ENCODE measurements at regions not wholly inside any gene's neighbourhood (a gene's known extent, or its start where the extent isn't known, plus 50 kb on each side); places are given as distances from the start of the nearest gene placed in this dataset.

DNA sequence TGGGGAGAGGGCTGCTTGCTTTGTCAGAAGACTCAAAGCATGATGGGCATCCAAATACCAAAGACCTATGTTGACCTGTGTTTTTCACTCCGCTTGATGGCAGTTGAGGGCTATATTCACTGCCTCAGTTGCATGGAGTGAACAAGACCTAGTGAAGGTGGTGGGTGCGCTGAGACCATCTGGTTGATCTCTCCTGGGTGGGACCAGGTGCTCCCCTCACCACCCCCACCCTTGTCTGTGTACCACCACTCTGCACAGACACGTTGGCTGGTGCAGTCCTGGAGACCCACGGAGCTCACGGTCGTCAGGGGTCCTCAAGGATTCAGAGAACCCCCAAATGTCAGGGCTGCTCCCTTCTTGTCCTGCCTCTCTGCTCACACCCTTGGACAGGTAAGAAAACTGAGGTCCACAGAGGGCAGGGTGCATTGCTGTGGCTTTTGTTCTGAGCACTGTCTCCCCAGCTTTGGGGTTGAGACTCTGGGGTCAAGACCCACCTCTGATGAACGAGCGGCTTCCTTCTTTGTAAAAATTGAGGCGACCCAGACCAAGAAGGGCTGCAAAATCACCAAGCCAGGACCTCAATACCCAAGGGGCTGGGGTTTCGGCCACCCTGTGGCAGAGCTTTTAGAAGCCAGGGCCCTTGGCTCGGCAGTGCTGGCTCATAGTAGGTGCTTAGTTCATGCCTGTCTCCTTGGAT lies 166.3 kb upstream of the RTL1 start:
- DNase-seq: no peak

DNA sequence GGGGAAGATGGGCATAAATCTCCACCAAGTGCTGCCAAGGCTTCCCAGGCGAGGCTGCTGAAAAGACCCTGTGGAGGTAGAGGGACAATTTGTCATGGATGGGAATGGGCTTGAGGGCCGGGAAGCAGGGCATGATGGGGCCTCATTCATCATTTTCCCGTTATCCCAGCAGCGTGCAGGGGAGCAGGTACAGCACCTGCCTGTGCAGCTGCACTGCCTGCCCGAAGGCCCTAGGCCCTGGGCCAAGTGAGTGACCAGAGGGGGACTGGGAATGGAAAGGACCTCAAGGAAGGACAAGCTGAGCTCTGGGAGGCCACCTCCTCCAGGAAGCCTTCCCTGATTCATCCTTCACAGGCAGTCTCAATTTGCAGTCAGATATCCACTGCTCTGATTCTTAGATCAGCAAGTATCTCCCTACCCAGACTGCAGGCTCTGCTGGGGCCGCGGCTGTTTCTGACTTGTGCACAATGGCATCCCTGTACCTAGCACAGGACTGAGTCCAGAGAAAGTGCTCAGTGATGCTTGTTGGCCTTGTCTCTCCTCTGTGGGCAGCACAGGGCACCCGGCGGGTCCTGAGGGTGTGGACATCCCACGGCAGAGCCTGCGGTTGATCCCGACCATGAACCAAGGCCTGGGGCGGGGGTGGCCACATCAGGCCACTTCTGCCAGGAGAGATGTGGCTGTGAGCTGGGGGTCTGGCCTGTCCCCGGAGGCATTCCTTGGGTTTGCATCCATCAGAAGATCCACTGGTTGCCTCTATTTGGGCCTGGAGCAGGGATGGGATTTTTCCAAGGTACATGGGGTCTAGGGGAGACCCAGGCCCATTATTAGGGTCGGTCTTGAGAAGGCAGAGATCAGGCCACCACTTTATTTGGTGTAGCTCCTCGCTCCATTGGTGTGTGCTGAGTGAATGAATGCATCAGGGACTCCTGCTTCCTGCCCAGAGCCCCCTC lies 167.3 kb upstream of the RTL1 start:
- DNase-seq: no peak

DNA sequence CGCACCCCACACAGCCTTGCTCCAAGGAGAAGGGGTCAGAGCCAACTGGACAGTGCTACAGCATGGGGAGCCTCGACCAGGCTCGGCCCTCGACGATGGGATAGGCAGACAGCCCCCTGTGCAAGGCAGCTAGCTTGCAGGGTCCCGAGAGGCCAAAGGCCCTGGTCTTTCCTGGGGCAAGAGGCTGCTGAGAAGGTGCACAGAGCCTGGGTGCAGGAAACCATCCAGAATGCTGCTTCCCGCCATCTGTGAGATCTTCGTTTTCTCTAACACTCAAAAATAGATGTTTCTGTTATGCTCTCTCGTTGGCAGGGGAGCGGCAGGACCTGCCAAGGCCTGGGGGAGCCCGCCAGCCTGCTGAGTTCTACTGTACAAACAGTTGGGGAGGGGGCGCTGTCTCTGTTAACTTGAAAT lies 168.0 kb upstream of the RTL1 start:
- DNase-seq: no peak

DNA sequence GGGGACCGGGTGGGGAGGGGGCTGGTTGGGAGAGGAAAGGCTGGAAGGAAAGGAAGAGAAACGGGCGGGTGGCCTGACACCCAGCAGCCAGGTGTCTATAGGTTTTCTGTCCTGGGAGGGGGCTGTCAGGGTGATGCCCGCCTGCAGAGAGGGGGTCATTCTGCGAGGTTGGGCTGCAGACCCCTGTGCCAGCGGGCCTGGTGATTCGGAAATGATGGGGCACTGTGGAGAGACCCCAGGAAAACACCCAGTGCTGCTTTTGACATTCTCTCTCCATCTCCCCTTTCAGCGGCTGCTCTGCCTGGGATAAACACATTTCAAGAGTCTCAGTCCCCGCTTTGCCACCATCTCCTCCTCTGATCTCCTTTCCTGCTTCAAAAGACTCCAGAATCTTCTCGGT lies 168.5 kb upstream of the RTL1 start:
- no peak for DNase-seq

DNA sequence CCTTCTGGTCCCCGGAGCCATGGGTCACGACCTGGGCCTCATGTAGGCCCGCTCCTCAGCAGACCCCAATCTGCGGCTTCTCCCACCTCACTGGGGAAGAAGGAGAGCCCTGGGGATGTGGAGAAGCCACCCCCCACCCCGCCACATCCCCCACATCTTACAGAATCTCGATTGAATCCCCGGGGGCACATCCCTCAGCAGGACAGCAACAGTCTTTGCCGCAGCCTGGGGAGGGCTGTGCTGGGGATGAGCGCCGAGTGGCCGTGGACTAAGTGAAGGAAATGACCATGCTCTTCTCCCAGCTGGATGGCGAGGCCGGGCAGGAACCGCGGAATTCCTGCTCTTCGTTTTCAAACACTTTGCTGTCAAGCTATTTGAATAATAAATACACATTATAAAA lies 169.0 kb upstream of the RTL1 start:
- no peak for DNase-seq

DNA sequence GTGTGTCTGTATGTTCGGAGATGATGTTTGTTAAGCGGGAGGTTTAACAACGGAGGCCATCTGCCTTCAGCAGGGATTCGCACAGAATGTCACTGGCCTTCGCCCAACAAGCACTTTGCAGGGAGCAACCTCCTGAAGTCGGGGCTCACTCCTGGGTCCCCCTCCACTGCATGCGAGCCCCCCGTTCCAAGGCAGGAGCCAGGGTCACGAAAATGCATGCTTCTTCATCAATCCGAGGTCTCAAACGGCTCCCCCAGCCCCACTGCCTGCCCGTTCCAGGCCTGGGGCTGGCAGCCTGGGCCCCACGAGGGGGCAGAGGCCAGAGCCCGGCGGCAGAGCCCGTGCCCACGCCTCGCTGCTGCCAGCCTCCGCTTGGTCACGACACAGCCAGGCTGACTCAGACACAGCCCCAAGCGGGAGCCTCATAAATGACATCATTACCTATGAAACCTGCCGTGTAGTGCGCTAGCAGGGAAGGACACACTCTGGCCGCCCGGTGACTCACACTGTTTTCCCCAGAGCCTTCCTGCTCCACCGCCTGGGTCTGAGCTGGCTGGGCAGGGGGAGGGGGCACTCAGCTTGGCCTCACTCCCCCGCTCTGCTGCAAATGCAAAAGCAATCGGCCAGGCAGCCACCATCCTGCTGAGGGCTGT lies 169.5 kb upstream of the RTL1 start:
- peak; percentile 73 for DNase-seq

DNA sequence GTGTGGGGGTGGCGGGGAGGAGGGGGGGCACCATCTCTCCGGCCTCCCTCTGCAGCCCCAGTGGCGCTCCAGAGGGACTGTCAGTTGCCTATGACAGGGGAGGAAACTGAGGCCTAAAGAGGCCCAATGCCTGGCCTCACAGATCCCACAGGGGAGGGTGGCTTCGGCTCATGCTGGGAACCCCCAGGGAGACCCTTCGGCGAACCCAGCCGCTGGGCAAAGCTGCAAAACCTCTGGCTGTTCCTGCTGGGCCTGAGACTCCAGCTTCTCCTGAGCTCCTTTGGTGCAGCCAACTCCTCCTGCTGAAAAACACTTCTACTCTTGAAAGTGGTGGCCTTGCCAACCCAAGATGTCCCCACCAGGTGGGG lies 170.1 kb upstream of the RTL1 start:
- DNase-seq: no peak

DNA sequence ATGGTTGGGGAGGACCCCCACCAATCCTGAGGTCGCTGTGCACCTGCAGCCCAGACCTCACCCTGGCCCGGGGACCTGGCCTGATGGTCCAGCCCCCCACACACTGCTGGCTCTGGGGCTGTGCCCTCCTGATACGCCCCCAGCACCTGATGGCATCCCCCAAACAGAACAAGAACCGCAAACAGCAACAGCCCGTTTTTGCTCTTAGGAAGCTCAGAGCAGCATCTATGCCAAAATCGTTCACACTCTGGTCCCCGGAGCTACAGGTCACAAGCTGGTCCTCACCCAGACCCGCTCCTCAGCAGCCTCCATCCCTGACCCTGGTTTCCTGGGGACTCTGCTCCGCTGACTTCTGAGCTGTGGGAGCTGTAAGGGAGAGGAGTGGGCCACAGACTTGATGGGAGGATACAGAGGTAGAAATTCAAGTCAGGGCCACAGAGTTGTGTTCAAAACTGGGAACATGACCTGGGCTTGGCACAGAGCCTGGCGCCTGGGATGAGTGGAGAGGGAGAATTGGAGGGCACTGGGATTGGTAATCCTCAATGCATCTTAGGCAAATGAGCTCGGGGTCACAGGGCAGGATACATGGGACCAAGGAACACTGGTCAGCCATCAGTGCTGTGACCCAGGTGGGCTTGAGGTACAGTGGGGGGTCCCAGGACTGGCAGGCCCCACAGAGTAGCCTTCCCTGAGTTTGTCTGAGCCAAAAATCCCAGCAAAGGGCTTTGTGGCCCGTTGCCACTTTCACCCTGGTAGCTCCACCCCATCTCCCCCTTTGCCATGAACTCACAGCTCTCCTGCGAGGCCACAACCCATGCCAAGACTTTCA lies 170.9 kb upstream of the RTL1 start:
- DNase-seq: no peak

DNA sequence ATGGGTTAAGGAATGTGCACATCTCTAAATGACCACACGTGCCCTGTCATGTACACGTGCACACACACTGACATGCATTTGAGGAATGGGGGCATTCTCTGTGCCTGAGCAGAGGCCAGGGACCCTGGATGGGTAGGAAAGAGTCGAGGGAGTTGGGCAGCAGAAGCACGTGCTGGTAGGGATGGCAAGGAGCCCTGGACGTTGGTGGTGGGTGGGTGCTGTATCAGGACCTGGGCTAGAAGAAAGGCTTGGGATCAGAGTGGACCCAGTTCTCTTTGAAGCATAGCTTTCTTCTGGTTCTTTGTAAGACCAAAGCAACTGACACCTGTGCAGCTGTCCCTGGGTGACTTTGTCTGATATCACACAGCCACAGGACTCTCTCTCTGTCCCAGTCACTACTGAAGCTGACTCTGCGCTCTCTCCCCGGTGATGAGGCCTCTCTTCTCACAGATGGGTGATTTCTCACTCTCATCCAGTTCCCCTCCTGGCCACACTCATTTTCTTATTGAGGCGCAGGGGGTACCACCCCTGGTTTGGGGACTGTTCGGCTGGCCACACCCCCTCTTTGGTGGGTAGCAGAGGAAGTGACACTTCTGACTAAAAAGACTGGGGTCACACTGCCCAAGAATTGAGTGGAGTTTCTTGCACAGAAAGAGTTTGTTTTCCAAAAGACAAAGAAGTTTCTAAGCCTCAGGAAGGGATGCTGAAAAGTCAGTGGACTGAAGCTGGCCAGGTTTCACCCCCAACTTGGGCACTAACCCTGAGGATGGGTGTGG lies 171.7 kb upstream of the RTL1 start:
- DNase-seq: no peak

DNA sequence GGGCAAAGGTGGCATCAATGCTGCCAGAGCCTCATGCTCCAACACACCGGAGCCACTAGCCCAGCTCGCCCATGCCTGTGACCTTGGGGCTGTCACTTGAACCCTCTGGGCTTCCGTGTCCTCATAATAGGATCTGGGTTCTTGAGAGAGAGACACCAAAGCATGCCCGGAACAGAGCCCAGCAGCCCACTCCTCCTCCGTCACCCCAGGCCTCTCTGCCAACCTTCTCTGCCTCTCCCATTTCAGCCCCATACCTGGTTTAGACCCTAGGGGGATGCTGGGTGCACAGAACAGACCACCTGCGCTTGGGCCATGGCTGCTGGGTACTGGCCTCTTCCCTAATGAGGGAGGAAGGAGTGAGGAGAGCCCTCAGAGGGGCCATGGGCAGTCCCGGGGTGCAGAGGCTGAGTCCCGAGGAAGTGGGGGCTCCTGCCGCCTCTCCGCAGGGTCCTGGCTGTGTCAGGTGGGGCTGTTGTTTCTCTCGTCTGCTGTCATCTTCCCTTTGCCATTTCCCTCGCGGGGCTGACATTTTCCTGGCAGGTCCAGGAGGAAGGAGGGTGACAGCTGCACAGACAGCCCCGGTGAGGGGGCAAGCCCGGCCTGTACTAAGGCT lies 172.4 kb upstream of the RTL1 start:
- no peak for DNase-seq

DNA sequence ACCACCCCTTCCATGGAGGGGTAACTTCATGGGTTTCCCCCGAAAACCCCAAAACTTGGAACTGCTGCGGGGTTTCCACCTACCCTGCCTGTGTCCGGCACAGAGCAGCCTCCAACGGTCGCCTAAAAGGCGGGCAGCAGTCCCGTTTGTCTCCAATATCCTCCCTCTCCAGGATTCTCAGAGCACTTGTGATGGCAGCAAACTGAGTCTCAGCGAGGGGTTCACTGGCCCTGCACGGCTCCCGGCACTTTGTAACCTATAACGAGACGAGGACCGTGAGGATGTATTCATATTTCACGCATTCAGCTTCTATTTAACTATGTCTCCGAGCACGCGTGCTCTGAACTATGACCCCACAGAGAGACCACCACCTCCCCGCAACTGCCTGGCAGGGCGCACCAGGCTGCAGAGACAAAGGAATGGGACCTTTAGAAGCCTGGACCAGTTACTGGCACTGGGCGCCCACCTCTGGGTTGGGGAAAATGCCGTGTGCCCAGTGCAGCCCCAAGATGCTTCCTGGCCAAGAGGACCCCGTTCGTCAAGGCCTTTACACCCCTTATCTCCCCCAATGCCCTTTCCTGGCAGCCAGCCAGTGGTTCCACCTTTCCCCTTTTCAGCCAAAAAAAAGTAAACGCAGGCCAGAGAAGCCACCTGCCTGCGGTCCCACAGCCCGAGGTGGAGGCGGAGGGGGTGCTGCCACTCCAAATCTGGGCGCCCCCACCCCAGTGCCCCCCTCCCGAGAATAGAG lies 173.1 kb upstream of the RTL1 start:
- DNase-seq: no peak

DNA sequence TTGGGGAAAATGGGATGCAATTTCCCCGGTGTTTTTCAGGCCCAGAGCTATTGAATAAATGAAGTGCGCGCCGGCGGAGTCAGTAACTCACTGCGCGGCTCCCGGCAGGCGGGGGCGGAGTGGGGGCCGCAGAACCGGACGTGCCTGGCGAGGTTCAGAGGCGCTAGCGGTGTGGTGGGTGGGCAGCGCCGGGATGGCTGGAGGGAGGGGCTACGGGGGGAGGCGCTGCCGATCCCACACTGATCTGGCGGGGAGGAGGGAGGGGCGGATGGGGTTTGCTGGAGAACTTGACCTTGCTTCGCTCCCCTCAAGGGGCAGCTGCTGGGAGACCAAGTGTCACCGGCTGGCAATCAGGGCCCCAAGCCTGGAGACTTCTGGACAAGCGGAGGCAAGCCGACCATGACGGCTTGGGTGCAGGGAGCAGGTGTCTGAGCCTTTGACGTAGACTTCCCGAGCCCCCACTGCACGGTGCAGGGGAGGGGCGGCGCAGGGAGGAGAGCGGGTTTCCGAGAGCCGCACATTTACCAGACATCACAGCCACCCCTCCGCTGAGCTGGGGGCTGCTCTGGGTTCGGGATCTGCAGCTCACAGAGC lies 174.1 kb upstream of the RTL1 start:
- no peak for DNase-seq

DNA sequence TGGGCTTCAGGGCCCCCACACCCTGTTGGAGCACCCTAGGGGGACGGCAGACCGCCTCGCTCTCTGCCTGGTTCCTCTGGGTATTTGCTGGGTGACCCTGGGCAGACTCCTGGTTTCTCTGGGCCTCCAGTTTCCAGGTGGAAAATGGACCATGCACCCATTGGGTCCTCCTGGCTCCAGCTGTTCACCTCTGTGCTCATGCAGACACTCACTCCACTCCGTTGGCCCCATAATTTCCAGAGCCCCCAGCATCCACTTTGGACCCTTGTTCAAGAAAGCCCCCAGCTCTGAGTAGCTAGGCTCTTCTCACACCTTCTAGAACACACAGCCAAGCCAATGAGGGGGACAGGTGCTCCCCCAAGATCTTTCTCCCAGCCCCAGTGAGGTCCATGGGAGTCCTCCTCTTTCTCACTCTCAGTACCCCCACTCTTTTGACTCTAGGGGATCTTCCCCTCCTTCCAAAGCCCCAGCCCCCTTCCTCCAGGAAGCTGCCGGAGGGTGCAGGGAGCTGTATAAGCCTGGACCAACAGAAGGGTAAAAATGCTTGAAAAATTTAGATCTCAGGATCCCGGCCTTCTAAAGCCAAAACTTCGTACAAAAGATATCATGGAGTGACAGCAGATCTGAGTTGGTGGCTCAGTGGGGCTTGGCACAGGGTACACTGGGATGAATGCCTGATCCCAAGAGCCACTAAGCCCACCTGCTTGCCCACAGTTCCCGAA lies 174.8 kb upstream of the RTL1 start:
- DNase-seq: no peak

DNA sequence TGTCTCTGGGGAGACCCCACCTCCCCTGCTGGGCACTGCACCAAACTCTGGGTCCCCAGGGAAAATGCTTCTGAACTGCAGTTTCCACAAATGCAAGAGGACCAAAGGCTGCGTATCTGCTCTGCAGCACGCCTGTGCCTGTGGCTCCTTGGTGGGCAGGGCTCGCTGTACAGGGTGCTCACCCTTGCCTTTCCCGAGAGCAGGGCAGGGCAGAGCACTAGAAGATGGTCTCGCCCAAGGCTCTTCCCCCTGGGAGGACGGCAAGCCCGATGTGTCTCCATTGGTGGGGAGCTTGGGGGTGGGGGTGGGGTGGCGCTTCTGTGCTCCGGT lies 175.3 kb upstream of the RTL1 start:
- no peak for DNase-seq

DNA sequence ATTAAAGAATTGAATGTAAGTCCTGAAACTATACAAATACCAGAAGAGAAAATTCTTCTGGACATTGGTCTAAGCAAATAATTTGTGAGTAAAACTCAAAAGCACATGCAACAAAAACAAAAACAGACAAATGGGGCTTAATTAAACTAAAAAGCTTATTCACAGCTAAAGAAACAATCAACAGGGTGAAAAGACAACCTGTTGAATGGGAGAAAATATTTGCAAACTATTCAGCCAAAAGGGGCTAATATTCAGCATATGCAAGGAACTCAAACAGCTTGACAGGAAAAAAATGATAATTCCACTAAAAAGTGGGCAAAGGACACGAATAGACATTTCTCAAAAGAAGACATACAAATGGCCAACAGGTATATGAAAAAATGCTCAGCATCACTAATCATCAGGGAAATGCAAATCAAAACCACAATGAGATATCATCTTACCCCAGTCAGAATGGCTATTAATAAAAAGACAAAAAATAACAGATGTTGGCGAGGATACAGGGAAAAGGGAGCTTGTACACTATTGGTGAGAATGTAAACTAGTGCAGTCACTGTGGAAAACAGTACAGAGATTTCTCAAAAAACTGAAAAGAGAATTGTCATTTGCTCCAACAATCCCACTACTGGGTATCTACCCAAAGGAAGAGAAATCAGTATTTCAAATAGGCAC lies 177.5 kb upstream of the RTL1 start:
- no peak for DNase-seq

DNA sequence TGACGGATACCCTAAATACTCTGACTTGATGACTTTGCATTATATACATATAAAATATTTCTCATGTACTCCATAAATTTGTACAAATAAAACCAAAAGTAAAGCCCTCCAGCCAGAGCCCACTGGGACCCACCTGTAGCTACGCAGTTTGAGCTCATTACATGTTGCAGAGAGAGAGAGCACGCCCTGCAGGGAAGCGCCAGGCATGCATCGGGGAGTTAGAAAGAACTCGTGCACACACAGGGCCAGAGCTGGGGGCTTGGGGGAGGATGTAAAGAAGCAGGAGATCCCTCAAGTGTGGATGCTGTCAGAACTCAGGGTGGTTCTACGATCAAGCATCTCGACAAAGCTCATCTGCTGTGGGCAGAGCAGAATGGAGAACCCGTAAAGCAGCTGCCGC lies 178.5 kb upstream of the RTL1 start:
- no peak for DNase-seq

DNA sequence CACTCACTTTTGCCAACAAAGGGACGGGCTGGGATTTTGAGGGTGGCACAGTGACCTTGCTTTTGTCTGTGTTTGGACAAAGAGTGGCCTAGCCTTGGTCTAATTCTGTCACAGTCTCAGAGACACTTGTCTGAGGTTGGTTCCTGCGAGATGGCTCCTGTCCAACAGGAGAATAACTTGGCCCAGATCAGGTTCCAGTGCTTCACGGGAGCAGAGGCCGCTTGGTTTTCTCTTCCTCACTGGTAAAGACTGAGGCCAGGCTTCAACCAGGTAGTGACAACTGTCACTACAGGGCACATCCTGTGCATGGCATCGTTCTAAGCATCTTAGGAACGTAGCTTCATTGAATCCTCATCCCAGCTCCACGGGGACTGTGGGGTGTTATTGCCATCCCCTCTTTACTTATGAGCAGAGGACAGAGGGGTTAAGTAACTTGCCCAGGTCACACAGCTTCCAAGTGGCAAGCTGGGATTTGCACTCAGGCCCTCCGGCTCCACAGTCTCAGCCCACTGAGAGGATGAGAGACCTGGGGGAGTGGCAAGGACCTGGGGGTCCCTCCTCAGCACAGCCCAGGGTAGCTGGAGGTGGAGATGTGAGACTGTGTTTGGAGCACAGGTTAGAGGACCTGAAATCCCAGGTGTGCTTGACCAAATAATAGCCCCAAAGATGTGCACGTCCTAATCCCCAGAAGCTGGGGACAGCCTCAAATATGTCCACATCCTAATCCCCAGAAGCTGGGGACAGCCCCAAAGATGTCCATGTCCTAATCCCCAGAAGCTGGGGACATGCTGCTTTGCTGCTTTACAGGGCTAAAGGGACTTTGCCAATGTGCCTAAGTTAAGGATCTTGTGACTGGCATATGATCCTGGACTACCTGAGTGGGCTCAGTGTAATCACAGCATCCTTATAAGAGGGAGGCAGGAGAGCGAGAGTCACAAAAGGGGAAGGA lies 179.2 kb upstream of the RTL1 start:
- no peak for DNase-seq
